ENCODE measurements at regions not wholly inside any gene's neighbourhood (a gene's known extent, or its start where the extent isn't known, plus 50 kb on each side); places are given as distances from the start of the nearest gene placed in this dataset.

GRCh38 chr17:68131456-68131855 is 95.9 kb downstream of the KPNA2 start:
- no peak overlapping the region for H3K4me3 ChIP-seq (ENCODE audit: low read depth, low read length)
- no peak for DNase-seq (ENCODE audit: low read depth)
- no peak for TF ChIP-seq CTCF (IDR thresholded peaks at IDR 0.05; ENCODE audit: insufficient read depth, low read length)

- H3K4me3 ChIP-seq (ENCODE audit: low read depth, low read length) = no peak overlapping the region
- TF ChIP-seq CTCF (IDR thresholded peaks at IDR 0.05; ENCODE audit: insufficient read depth, low read length) = no peak
- no peak for DNase-seq (ENCODE audit: low read depth)
These were observed 98.0 kb downstream of the KPNA2 start for GRCh38 chr17:68133346-68134045.

GRCh38 chr17:68134046-68134637 is 98.6 kb downstream of the KPNA2 start:
- no peak overlapping the region for H3K4me3 ChIP-seq (ENCODE audit: low read depth, low read length)
- TF ChIP-seq CTCF (IDR thresholded peaks at IDR 0.05; ENCODE audit: insufficient read depth, low read length) = no peak
- DNase-seq (ENCODE audit: low read depth) = no peak

- DNase-seq (ENCODE audit: low read depth) = no peak
- no peak for TF ChIP-seq CTCF (IDR thresholded peaks at IDR 0.05; ENCODE audit: insufficient read depth, low read length)
- H3K4me3 ChIP-seq (ENCODE audit: low read depth, low read length) = no peak overlapping the region
These were observed 99.2 kb downstream of the KPNA2 start for GRCh38 chr17:68134731-68135130.

- DNase-seq (ENCODE audit: low read depth) = no peak
- H3K4me3 ChIP-seq (ENCODE audit: low read depth, low read length) = no peak overlapping the region
- TF ChIP-seq CTCF (IDR thresholded peaks at IDR 0.05; ENCODE audit: insufficient read depth, low read length) = no peak
These were observed 99.8 kb downstream of the KPNA2 start for GRCh38 chr17:68135141-68135887.

- TF ChIP-seq CTCF (IDR thresholded peaks at IDR 0.05; ENCODE audit: insufficient read depth, low read length) = no peak
- DNase-seq (ENCODE audit: low read depth) = peak; percentile 2
- no peak overlapping the region for H3K4me3 ChIP-seq (ENCODE audit: low read depth, low read length)
These were observed 105.5 kb downstream of the KPNA2 start for GRCh38 chr17:68141050-68141449.

All from fibroblast of the aortic adventitia (primary cell).